ENCODE measurements at regions not wholly inside any gene's neighbourhood (a gene's known extent, or its start where the extent isn't known, plus 50 kb on each side); places are given as distances from the start of the nearest gene placed in this dataset.

GRCh38 chr12:78340406-78340805, 509.7 kb downstream of the NAV3 start:
- no peak overlapping the region for H3K4ac ChIP-seq (ENCODE audit: low read depth, low read length)
- H3K4me2 ChIP-seq (ENCODE audit: low read depth, low read length), result no peak overlapping the region
- no peak overlapping the region for H2AK9ac ChIP-seq (replicated peaks; ENCODE audit: low read depth, low read length, poor library complexity)
- ATAC-seq (ENCODE audit: low read depth) (no peak), DNase-seq (no peak)
- intact Hi-C loops (cut with micrococcal nuclease), result no loop called here
- dilution Hi-C loops (cut with HindIII; ENCODE audit: low sequenced_read_pairs, unreplicated experiment), result no loop called here
- H2BK120ac ChIP-seq (ENCODE audit: low read depth, low read length), result no peak overlapping the region
- no peak overlapping the region for H3K27ac ChIP-seq (ENCODE audit: insufficient read depth, low read length)
- H3K9me1 ChIP-seq (ENCODE audit: insufficient read depth, low read length), result no peaks in the 10 kb centered on the region
- POLR2A ChIA-PET (ENCODE audit: unreplicated experiment), result no interaction called here
- no peaks in the 10 kb centered on the region for H4K20me1 ChIP-seq (ENCODE audit: insufficient read depth, low read length)
- BruUV-seq (replicated peaks), result no TSS peak
- no peaks in the 10 kb centered on the region for H3K36me3 ChIP-seq (ENCODE audit: control insufficient read depth, insufficient read depth, low read length)
- H2AK5ac ChIP-seq (ENCODE audit: low read depth, low read length), result no peak overlapping the region
- no peak overlapping the region for H3K9ac ChIP-seq (ENCODE audit: low read depth, low read length)
- no peak overlapping the region for H3K56ac ChIP-seq (ENCODE audit: extremely low read depth, insufficient read depth, low read length)
- no peak overlapping the region for H3K18ac ChIP-seq (ENCODE audit: low read depth, low read length)
- no peak overlapping the region for H2AFZ ChIP-seq (replicated peaks; ENCODE audit: low read length, poor library complexity)
- CTCF ChIA-PET, result no interaction called here
- H2BK15ac ChIP-seq (ENCODE audit: low read depth, low read length), result no peak overlapping the region
- no peaks in the 10 kb centered on the region for H3K79me1 ChIP-seq (ENCODE audit: low read depth in 1 of 2, low read length in 2 of 2)
- no peak overlapping the region for H2BK20ac ChIP-seq (ENCODE audit: low read depth, low read length)
- H3K4me3 ChIP-seq (ENCODE audit: insufficient read depth, low read depth, low read length), result no peak overlapping the region
- in situ Hi-C loops (cut with MboI; ENCODE audit: low sequenced_read_pairs), result no loop called here
- no peak overlapping the region for H3K23ac ChIP-seq (ENCODE audit: low read depth, low read length)
- H3K9me3 ChIP-seq (ENCODE audit: control insufficient read depth, insufficient read depth, low read length), result no peaks in the 10 kb centered on the region
- no peak overlapping the region for H3K14ac ChIP-seq (replicated peaks; ENCODE audit: low read depth, low read length)
- no peak overlapping the region for H4K91ac ChIP-seq (ENCODE audit: insufficient read depth, low read depth, low read length)
- H4K5ac ChIP-seq (ENCODE audit: low read depth, low read length), result no peak overlapping the region
- no peaks in the 10 kb centered on the region for H3K27me3 ChIP-seq (ENCODE audit: control insufficient read depth, insufficient read depth, low read length)
- WGBS, 2 experiments (ENCODE audit: extremely low coverage in 2 of 2, insufficient read length in 1 of 2), result no CpG with 5 or more reads among the region's 4 CpGs
- H2BK5ac ChIP-seq (ENCODE audit: low read depth, low read length, poor library complexity, severe bottlenecking), result no peak overlapping the region
- TF ChIP-seq NFE2L2 (IDR thresholded peaks at IDR 0.05; ENCODE audit: low read depth, low read length), result no peak
- no peak for TF ChIP-seq RCOR1 (IDR thresholded peaks at IDR 0.05; ENCODE audit: insufficient replicate concordance, low read length)
- TF ChIP-seq POLR2A (IDR thresholded peaks at IDR 0.05; ENCODE audit: low read depth, low read length), result no peak
- no peak overlapping the region for H4K8ac ChIP-seq (ENCODE audit: low read depth in 2 of 2, low read length in 2 of 2)
- no peaks in the 10 kb centered on the region for H3K4me1 ChIP-seq (ENCODE audit: control insufficient read depth, insufficient read depth, low read length)
